Stimulated activated CD4-positive, alpha-beta T cell treated with anti-CD3 and anti-CD28 coated beads, Interleukin-15, amount 100 ng/mL, for 24 hours (primary cell): ENCODE measurements at regions not wholly inside any gene's neighbourhood (a gene's known extent, or its start where the extent isn't known, plus 50 kb on each side); places are given as distances from the start of the nearest gene placed in this dataset.

Experiments used
- DNase-seq: peaks from one replicate; pipeline ENCODE4 v3.0.0-alpha.2; 2020

- no peak for DNase-seq
Measured at GRCh38 chr17:71110326-71110725, 941.0 kb downstream of the KCNJ2 start.

- no peak for DNase-seq
Measured at GRCh38 chr17:71111460-71111859, 942.1 kb downstream of the KCNJ2 start.

DNA sequence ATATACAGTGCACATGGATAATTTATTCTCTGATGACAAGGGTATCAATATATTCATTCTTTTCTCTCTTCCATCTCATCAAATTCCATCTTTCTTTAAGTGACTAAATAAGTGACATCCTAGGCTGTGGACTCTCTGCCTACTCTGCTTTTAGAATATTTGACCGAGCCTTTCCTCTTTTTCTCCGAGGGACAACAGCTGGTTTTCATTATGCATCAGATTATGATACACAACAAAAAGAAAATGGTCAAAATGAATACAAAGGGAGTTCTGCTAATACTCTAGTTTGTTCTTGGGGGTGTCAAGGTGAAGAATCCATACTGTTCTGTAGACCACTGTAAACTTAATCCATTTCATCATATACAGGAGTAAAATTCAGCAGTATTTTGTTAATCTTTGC, 942.6 kb downstream of the KCNJ2 start:
- no peak for DNase-seq

DNA sequence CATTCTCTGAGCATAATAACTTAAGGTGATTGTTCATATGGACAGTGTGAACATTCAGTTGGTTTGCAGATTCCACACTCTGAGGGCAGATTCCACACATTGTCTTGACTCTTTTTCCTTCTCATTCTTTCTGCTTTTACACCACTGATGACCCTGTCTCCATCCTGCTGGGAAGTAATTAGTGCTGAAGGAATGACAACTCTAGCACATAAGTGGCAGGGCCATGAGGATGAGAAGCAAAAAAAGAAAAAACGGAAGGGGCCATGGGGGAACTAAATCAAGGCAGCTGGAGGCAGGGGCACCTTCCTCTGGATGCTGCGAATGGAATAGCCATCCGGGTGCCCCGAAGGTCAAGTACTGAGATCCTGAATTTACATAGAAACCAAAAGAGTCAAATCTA, 944.0 kb downstream of the KCNJ2 start:
- no peak for DNase-seq

DNA sequence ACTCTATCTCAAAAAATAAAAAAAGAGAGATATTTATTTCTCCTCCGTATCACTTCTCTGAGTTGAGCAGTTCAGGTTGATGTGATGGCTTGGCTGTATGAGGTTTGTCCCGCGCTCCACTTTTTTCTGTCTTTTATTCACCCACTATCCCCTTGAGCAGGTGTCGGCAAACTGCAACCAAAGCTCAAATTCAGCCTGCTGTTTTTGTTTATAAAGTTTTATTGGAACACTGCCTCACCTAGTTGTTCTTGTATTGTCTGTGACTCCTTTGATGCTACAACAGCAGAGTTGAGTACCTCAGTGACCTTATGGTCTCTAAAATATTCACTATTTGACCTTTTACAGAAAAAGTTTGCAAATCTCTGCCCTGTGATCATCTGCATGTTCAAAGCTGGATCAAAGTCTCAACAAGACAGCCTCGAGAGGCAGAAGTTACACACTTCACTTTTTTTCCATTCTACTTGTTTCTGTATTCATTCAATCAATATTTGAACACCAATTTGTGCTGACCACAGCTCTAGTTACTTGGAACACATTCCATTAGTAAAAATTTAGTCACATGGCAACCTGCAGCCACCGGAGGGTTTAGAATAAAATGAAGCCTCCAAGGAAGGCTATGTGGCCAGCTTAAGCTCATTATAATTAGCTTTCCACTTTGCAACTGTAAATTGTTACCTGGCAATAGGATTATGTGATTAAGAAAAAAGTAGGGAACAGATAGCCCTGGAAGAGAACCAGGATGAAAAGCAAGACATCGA, 945.8 kb downstream of the KCNJ2 start:
- DNase-seq: no peak

DNA sequence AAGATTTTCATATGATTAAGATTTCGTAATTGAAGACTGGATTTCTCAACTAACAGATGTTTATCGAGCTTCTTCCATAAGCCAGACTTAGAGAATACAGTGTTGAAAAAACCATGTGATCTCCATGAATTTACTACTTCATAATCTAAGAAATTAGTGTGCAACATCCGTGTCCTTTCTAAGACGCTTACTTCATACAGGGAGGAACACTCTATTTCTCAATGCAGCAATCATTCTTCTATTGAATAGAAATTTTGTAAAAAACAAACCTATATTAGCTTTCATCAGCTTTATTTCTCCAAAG, 946.3 kb downstream of the KCNJ2 start:
- DNase-seq: no peak

GRCh38 chr17:71117466-71117865, 948.1 kb downstream of the KCNJ2 start:
- no peak for DNase-seq

DNA sequence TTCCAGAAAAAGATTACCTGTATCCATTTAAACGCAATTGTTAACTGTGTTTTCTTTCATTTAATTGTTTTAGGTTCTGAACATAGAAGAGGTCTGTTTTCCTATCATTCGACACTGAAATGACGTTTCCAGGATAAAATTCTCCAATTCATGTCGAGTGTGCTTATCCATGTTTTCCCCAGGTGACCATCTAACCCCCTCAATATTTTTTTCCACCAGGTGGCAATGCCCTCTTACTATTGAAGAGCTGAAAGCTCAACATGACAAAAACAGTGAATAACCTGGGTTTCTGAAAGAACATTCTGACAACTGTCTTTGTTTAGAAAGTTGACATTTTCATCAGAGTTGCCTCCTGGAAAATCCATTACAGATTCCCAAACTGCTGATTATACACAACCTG, 948.7 kb downstream of the KCNJ2 start:
- no peak for DNase-seq

GRCh38 chr17:71127416-71127815, 958.1 kb downstream of the KCNJ2 start:
- no peak for DNase-seq

- no peak for DNase-seq
Measured at GRCh38 chr17:71142333-71142732, 973.0 kb downstream of the KCNJ2 start.

GRCh38 chr17:71145486-71145885, 975.3 kb upstream of the SOX9 start:
- no peak for DNase-seq

GRCh38 chr17:71147906-71148305, 972.9 kb upstream of the SOX9 start:
- no peak for DNase-seq

- DNase-seq: no peak
Measured at GRCh38 chr17:71149607-71150006, 971.2 kb upstream of the SOX9 start.

GRCh38 chr17:71157297-71157696, 963.5 kb upstream of the SOX9 start:
- no peak for DNase-seq

- DNase-seq: no peak
Measured at GRCh38 chr17:71158437-71158836, 962.4 kb upstream of the SOX9 start.

GRCh38 chr17:71163121-71163812, 957.6 kb upstream of the SOX9 start:
- DNase-seq: no peak

GRCh38 chr17:71163813-71164122, 957.1 kb upstream of the SOX9 start:
- no peak for DNase-seq

GRCh38 chr17:71164561-71164960, 956.3 kb upstream of the SOX9 start:
- no peak for DNase-seq

DNA sequence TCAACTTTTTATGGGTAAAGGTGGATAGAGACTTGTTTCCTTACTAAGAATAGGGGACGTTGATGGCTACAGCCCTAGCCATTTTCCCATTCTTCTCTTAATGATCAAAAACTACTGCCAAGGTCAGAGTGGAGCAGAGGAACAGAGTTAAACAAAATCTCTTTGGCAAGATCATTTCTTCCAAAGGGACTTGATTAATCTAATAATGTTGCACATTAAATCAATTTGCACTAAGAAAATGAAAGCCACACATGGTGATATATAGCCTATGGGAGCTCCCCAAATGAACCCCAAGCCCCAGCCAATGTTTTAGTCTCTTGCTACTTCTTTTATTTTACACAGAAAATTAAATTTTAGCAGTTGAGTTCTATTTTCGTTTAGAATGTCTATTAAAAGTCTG, 954.5 kb upstream of the SOX9 start:
- DNase-seq: no peak

GRCh38 chr17:71168053-71168741, 952.6 kb upstream of the SOX9 start:
- no peak for DNase-seq

GRCh38 chr17:71170070-71170469, 950.8 kb upstream of the SOX9 start:
- no peak for DNase-seq

GRCh38 chr17:71171270-71171669, 949.5 kb upstream of the SOX9 start:
- no peak for DNase-seq

DNA sequence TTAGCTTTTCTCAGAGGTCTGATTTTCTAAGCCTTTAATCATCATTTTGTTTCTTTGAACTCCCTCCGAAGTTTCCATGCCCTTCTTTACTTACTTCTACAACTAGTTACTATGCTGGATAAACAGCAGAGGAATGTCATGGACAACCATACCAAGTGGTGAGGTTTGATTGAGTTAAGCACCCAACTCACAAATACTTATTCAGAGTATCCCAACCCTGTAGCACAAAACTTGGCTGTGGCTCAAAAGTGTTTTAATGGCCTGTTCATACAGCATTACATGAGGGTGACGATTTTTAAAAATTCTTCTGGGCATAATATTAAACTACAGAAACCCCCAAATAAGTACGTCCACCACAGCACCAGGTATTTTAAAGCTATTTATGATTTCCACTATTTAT, 946.8 kb upstream of the SOX9 start:
- DNase-seq: no peak

DNA sequence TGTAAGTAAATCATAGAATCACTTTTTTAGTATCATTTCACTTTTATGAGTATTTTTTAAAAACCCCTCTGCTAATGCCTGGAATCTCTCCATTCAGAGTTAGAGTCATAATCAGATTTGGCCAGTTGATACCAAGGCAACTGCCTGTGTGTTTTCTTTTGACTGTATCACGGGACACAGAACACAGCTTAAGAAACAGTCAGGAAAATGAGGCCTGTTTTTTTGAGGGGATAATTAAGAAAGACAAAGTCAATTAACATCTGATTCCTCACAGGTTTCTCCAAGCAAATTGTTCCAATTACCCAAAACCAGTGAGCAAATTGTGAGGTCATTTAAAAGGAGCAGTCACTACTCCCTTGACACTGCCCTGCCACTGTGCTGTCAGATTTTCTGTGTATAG, 944.5 kb upstream of the SOX9 start:
- DNase-seq: no peak
